NCI-H1417 treated with DMSO at 0.1 percent for 48 hours (cell line): ENCODE measurements at regions not wholly inside any gene's neighbourhood (a gene's known extent, or its start where the extent isn't known, plus 50 kb on each side); places are given as distances from the start of the nearest gene placed in this dataset.
A peak's percentile ranks its signal among the peaks of the same experiment; 100 is the strongest.

Experiments
- DNase-seq: peaks from one replicate; lab custom pipeline; 2025; lab: John Stamatoyannopoulos, UW

DNA sequence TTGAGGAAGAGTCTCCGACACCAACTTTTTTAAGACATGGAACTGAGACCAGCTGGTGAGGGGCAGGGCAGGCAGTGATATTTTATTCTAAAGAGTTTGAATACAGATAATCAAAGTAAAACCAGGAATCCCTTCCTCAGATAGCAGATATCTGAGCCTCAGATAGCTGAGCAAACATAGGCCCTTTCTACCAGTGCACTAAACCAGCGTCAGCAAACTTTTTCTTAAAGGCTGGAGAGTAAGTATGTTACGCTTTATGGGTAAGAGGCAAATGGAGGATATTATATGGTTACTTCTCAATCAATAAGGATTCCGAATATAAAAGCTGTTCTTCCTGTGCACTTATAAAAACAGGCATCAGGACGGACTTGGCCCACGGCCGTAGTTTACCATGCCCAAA is 73.9 kb downstream of the WNT5A start:
- no peak for DNase-seq

DNA sequence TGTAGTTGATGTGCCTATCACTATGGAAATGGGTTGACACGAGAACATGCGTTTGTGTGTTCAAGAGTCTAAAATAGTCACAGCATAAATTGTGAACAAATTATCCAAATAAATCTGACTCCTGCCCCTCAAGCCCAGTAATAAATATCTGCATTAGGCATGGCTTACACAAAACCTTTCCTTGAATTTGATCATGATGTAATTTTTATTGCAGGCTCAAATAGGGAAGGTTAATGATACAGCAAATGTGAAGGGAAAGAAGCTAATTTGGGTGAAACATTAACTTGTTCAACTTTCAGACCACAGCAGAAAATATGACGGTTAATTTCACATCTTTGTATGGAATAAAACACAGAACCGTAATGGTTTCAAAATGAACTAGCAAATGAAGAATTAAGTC is 74.6 kb downstream of the WNT5A start:
- no peak for DNase-seq

DNA sequence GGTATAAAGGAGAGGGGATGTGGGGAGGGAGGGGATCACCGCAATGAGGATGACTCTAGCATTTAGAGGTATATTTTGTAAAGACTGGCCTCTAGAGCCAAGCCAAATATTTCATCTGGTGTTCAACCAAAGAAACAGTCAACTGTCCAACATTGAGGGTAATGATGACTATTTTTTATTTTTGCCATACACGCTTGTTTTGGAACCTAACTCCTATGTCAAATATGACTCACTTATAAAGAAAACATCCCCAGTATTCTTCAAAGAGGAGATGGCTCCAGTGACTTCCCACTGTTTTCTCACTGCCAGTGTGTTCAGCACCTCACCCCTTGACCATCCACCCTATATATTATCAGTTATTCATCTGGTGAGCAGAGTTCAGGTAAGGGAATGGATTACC is 77.3 kb downstream of the WNT5A start:
- no peak for DNase-seq

GRCh38 chr3:55408193-55408826 is 78.8 kb downstream of the WNT5A start:
- no peak for DNase-seq

DNA sequence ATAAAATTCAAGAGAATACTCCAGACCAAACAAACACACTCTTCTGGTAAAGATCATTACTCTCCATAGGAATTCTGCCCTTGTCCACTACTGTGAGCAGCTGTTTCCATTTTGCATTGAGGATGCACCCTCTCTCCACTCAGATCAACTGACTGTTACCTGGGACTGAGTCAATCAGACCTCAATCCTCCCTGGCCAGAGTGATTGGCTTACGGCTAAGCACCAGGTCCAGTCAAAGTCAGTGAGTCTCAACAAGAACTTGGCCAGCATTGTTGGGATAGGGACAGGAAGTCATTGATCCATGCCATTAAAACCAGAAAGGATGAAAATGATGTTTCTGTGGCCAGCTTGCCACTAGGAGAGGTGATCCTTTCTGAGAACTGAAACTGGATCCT is 79.7 kb downstream of the WNT5A start:
- no peak for DNase-seq

GRCh38 chr3:55406696-55407425 is 80.2 kb downstream of the WNT5A start:
- no peak for DNase-seq

DNA sequence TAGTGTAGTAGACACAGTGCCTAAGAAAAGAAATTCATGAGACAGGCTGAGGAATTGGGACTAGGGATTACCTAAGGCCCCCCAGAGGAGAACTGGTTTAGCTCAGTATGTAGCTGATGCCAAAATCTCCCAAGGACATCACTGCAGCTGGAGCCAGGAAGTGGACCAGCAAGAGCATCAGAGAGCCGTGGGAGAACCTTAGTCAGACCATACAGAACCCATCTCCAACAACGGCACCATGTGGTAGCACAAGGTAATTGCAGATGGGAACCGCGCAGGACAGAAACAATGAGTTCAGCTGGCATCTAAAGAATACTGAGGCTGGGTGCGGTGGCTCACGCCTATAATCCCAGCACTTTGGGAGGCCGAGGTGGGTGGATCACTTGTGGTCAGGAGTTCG is 81.7 kb downstream of the WNT5A start:
- no peak for DNase-seq

DNA sequence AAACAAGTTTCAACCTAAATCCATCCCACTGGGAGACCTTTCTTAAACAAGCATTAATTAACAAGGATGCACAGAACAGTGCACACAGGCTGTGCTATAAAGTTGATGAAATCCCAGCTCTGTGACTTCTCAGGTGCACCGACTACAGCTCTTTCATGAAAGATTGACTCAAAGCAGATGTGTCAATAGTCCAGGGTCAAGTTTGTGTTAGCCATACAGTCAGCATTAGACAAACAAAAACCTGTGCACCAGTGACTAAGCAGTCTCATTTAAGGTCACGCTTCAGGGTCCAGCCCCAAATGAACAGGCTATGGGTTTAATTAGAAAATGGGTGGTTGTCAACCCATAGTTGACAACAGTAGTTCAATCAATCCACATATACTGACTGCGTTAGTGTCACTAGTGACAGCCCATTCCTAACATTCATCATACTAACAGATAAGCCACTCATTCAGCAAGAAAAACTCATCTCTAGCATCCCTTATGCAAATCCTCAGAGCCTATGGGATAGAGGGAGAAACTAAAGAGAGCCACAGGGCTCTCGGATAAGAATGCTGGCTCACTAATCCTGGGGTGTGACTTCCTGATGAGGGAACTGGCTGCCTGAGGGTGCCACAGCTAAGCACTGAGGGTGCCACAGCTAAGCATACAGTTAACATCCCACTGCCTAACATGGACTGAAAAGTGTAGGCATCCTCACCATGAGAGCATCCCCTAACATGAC is 84.1 kb downstream of the WNT5A start:
- peak; percentile 6 for DNase-seq

DNA sequence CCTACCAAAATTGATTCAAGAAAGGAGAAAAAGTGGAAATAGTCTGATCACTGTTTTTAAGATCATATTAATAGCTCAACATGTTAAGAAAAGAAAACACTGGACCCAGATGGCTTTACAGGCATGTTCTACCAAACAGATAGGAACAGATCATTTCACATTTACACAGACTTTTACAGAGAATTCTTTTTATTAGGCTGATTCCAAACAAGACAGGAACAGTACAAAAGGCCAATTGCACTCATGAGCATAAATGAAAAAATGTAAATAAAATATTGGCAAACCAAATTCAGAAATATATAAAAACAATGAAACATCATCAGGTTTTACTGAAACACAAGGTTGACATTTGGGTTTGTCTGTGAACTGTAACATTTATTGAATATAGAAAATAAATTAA is 106.5 kb downstream of the WNT5A start:
- DNase-seq, result no peak

- no peak for DNase-seq
These were observed 110.3 kb downstream of the WNT5A start for GRCh38 chr3:55376753-55377347.

DNA sequence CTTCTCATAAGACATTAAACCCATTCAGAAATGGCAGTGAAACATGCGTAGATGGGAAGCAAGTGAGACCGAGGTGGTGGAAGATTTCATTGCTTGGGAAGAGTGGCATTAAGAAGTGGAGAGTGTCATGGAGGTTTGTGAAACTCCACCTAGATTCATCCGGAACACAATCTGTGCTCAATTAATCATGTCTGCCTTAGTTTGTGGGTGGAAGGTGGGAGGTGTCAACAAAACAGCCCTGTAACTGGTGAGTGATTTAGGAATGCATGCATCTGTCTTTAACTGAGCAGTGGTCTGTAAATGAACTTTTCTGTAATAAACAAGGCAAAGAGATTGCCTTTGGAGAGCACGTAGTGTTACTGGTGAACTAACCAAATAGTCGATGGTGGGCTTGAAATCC is 113.7 kb downstream of the WNT5A start:
- no peak for DNase-seq

DNA sequence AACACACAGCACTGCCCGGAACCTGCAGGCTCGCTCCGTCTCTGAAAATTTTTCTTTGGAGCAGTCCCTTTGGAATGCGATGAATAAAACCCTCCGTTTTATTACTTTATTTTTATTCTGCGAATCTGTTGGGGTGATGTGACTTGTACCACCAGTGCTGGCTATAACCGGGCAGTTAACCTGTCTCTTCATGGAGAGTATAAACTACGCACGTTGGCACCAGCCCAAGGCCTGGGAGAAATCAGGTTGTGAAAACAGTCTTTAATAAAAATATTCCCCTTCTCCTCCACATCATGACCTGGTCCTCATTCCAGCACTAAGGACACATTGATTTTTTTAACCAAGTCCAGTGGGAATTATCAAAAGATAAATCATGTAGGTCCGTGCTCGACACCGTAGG is 116.8 kb downstream of the WNT5A start:
- DNase-seq, result no peak

DNA sequence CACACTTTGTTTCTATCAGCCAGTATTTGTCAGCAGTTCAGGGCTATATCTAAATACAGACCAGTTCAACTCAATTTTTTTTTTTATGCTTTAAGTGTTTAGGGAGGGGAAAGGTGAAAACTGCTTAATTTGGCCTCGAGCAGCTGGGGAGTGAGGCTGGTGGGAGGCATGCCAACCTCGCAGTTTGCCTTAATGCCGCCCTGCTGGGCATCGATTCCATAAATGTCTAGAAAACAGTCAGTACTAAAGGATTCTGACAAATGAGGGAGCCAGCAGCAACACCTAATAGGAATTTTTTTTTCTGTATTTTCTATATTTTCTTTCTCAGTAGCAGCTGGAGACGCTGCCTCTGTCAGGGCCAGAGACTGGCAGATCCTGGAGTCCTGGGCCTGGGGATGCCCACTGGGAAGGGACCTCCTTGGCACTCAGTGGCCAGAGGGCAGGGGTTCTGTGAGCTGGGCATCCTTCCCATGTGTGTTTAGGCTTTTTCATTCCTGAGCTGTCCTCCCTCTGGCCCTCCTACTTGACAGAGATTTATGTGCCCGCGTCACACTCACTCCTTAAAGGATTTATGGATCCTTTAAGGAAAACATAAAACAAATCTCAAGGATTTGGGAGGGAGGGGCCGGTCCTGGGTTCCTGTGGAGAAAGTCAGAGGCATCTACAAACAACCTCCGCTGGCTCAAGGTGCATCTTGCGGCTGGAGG is 117.8 kb downstream of the WNT5A start:
- no peak for DNase-seq

- no peak for DNase-seq
These were observed 118.7 kb downstream of the WNT5A start for GRCh38 chr3:55368366-55368765.

GRCh38 chr3:55367384-55367783 is 119.7 kb downstream of the WNT5A start:
- DNase-seq, result no peak

DNA sequence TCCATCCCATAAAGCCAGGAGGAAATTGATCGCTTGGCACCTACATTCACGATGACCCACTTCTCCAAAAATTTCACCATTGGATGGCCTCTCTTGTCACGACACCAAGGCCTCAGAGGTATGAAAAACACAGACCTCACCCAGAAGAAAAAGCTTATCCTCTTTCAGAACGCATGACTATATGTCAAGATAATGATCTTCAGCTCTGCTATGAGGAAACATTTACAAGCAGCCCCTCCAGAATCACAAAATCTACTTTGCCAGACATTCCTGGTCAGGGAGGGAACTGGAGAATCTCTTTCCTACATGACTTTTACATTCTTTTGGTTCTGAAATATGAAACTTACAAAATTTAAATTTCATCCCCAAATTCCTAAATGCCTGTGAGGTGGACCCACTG is 122.7 kb downstream of the WNT5A start:
- no peak for DNase-seq

- DNase-seq, result no peak
These were observed 124.7 kb downstream of the WNT5A start for GRCh38 chr3:55362210-55362960.

DNA sequence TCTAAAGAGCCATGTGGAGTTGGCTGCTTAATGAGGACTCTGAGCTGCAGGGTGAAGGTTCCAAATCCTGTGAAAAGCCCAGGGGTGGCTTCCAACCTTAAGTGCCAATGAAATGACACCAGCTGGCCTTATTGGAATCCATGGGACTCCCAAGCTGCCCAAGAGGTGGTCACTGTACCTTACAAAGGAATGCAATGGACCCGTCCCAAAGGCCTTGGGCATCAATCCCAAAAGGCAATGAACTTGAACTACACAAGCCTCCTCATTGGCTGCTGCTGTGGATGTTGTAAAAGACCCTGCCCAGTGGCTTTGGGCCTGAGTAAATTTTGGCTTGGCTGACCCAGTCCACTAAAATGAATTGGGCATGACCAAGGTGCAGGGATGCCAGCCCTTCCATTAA is 129.3 kb downstream of the WNT5A start:
- no peak for DNase-seq

GRCh38 chr3:55352668-55353067 is 134.4 kb downstream of the WNT5A start:
- DNase-seq, result no peak

- DNase-seq, result no peak
These were observed 137.3 kb downstream of the WNT5A start for GRCh38 chr3:55349851-55350250.

GRCh38 chr3:55343486-55344357 is 143.4 kb downstream of the WNT5A start:
- DNase-seq, result no peak
